ENCODE measurements at regions not wholly inside any gene's neighbourhood (a gene's known extent, or its start where the extent isn't known, plus 50 kb on each side); places are given as distances from the start of the nearest gene placed in this dataset.
"Not testable (repeated sequence)": the region's sequence is repeated elsewhere in the genome, so short reads cannot be mapped to it uniquely, and the experiment has no call there.

DNA sequence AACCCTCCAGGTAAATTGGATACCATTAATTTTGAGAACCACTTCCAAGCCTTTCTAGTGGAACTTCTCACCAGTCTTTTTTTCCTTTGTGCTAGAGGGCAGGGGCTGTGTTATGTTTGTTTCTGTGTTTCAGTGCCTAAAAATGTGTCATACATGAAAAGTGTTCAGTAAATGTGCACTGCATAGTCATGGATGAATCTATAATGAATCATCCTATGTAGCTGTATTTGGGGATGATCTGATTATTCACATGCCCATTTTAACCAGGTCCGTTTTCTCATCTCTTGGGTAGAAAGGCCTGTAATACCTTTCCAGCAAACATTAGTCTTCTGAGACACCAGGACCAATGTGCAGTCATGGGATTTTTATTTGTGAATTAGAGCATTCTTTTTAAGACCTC lies 583.0 kb upstream of the GOLIM4 start:
- Histone ChIP-seq H3K27me3 (ENCODE audit: insufficient read depth, poor library complexity, severe bottlenecking) (no peaks in the 10 kb centered on the region), H3K27ac (replicated peaks) (no peak overlapping the region), H3K4me3 (replicated peaks; ENCODE audit: insufficient read depth, low read length) (no peak overlapping the region)
- no peak for TF ChIP-seq GABPA (IDR thresholded peaks at IDR 0.05; ENCODE audit: low read depth)
- no peak for TF ChIP-seq POLR2AphosphoS5 (IDR thresholded peaks at IDR 0.05; ENCODE audit: low read depth)
- no peak for TF ChIP-seq CTCF (IDR thresholded peaks at IDR 0.05; ENCODE audit: insufficient read depth, low read length)
- TF ChIP-seq REST (IDR thresholded peaks at IDR 0.05; ENCODE audit: insufficient replicate concordance, low read depth), result no peak
- no peak for TF ChIP-seq SPI1 (IDR thresholded peaks at IDR 0.05; ENCODE audit: borderline replicate concordance, low read depth)
- no peak for DNase-seq (ENCODE audit: low read depth in 1 of 2, low spot score in 1 of 2)

- no peak overlapping the region for H3K4me3 ChIP-seq (replicated peaks; ENCODE audit: insufficient read depth, low read length)
- DNase-seq (ENCODE audit: low read depth in 1 of 2, low spot score in 1 of 2), result no peak
- H3K27ac ChIP-seq (replicated peaks), result no peak overlapping the region
- no peaks in the 10 kb centered on the region for H3K27me3 ChIP-seq (ENCODE audit: insufficient read depth, poor library complexity, severe bottlenecking)
- no peak for TF ChIP-seq GABPA (IDR thresholded peaks at IDR 0.05; ENCODE audit: low read depth)
- TF ChIP-seq CTCF (IDR thresholded peaks at IDR 0.05; ENCODE audit: insufficient read depth, low read length), result no peak
- TF ChIP-seq SPI1 (IDR thresholded peaks at IDR 0.05; ENCODE audit: borderline replicate concordance, low read depth), result no peak
- TF ChIP-seq POLR2AphosphoS5 (IDR thresholded peaks at IDR 0.05; ENCODE audit: low read depth), result no peak
Observed at GRCh38 chr3:168671091-168671490, 575.4 kb upstream of the GOLIM4 start.

DNA sequence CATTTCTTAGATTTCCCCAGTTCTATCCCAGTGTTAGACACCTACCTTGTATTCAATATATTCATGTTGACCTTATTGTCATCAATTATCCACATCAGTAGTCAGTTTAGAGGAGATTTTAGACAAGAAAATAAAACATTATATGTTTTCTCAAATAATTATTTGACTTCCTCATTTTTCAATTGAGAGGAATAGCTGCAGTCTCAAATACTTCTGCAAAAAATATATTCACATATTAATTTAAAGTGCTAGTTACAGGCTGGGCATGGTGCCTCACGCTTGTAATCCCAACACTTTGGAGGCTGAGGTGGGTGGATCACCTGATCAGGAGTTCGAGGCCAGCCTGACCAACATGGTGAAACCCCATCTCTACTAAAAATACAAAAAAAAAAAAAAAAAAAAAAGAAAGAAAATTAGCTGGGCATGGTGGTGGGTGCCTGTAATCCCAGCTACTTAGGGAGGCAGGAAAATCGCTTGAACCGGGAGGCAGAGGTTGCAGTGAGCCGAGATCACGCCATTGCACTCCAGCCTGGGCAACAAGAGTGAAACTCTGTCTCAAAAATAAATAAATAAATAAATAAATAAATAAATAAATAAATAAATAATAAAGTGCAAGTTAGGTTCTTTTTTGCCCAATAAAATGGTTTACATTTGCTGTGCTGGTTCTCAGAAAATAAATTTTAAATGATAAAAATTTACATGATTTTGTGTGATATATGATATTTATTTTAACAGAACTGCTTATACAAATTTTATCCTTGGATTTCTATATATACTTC lies 565.3 kb upstream of the GOLIM4 start:
- DNase-seq (ENCODE audit: low read depth in 1 of 2, low spot score in 1 of 2); H3K4me3 ChIP-seq (replicated peaks; ENCODE audit: insufficient read depth, low read length); H3K27me3 ChIP-seq (ENCODE audit: insufficient read depth, poor library complexity, severe bottlenecking); H3K27ac ChIP-seq (replicated peaks): not testable (repeated sequence)
- TF ChIP-seq SPI1 (IDR thresholded peaks at IDR 0.05; ENCODE audit: borderline replicate concordance, low read depth), result peak; percentile 54; the same call in 1 of the 2 replicates

DNA sequence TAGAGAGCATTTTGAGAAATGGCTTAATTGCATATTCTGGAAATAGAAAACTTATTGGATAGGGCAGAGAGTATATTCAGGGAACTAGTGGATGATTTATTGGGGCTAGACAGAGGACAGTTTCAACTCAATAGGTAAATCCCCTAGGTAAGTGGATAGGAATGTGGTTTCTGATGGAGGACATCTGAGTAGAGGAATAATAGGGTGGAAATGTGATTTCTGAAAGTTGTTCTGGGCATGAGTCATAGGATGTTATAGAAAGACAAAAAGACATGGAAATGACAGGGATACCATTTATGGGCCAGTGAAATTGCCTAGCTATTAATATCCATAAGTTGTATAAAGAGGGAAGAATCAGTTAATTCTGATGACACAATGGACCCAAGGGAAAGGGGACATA lies 563.3 kb upstream of the GOLIM4 start:
- Histone ChIP-seq H3K4me3 (replicated peaks; ENCODE audit: insufficient read depth, low read length) (no peak overlapping the region), H3K27ac (replicated peaks) (no peak overlapping the region), H3K27me3 (ENCODE audit: insufficient read depth, poor library complexity, severe bottlenecking) (peaks cover 5% of the 10 kb centered on the region)
- TF ChIP-seq REST (IDR thresholded peaks at IDR 0.05; ENCODE audit: insufficient replicate concordance, low read depth) (no peak), SPI1 (IDR thresholded peaks at IDR 0.05; ENCODE audit: borderline replicate concordance, low read depth) (no peak), POLR2AphosphoS5 (IDR thresholded peaks at IDR 0.05; ENCODE audit: low read depth) (no peak), GABPA (IDR thresholded peaks at IDR 0.05; ENCODE audit: low read depth) (no peak), CTCF (IDR thresholded peaks at IDR 0.05; ENCODE audit: insufficient read depth, low read length) (no peak)
- DNase-seq (ENCODE audit: low read depth in 1 of 2, low spot score in 1 of 2), result no peak

Data from HL-60 (cell line).